Putamen (tissue), 1 donor: ENCODE measurements at regions not wholly inside any gene's neighbourhood (a gene's known extent, or its start where the extent isn't known, plus 50 kb on each side); places are given as distances from the start of the nearest gene placed in this dataset.
"Not testable (repeated sequence)": the region's sequence is repeated elsewhere in the genome, so short reads cannot be mapped to it uniquely, and the experiment has no call there.

Source experiments
- DNase-seq: peaks from one replicate; pipeline ENCODE4 v3.0.0-alpha.2; 2016; ENCODE audit warnings: low spot score

- no peak for DNase-seq
Observed at GRCh38 chr5:25570067-25570583, 925.3 kb upstream of the CDH10 start.

- DNase-seq, result no peak
Observed at GRCh38 chr5:25568989-25569625, 924.3 kb upstream of the CDH10 start.

GRCh38 chr5:25568294-25568693 is 923.5 kb upstream of the CDH10 start:
- DNase-seq, result no peak

GRCh38 chr5:25567881-25568280 is 923.1 kb upstream of the CDH10 start:
- no peak for DNase-seq

GRCh38 chr5:25562656-25563055 is 917.9 kb upstream of the CDH10 start:
- no peak for DNase-seq

- no peak for DNase-seq
Observed at GRCh38 chr5:25554077-25554476, 909.3 kb upstream of the CDH10 start.

GRCh38 chr5:25552871-25553481 is 908.2 kb upstream of the CDH10 start:
- no peak for DNase-seq

- no peak for DNase-seq
Observed at GRCh38 chr5:25550793-25551192, 906.0 kb upstream of the CDH10 start.

- no peak for DNase-seq
Observed at GRCh38 chr5:25544652-25545249, 900.0 kb upstream of the CDH10 start.

GRCh38 chr5:25540628-25541027 is 895.9 kb upstream of the CDH10 start:
- DNase-seq, result no peak

GRCh38 chr5:25539536-25539935 is 894.8 kb upstream of the CDH10 start:
- DNase-seq, result no peak

- not testable (repeated sequence) for DNase-seq
Observed at GRCh38 chr5:25536461-25536860, 891.7 kb upstream of the CDH10 start.

- DNase-seq, result no peak
Observed at GRCh38 chr5:25516141-25516540, 871.4 kb upstream of the CDH10 start.

- no peak for DNase-seq
Observed at GRCh38 chr5:25515525-25515924, 870.7 kb upstream of the CDH10 start.

- not testable (repeated sequence) for DNase-seq
Observed at GRCh38 chr5:25510692-25511091, 865.9 kb upstream of the CDH10 start.

GRCh38 chr5:25508011-25508410 is 863.2 kb upstream of the CDH10 start:
- not testable (repeated sequence) for DNase-seq

GRCh38 chr5:25500635-25501034 is 855.9 kb upstream of the CDH10 start:
- no peak for DNase-seq

GRCh38 chr5:25489834-25490538 is 845.2 kb upstream of the CDH10 start:
- no peak for DNase-seq

GRCh38 chr5:25488119-25488518 is 843.3 kb upstream of the CDH10 start:
- no peak for DNase-seq

GRCh38 chr5:25484391-25484790 is 839.6 kb upstream of the CDH10 start:
- no peak for DNase-seq

GRCh38 chr5:25481463-25481862 is 836.7 kb upstream of the CDH10 start:
- DNase-seq, result no peak

GRCh38 chr5:25459082-25459481 is 814.3 kb upstream of the CDH10 start:
- no peak for DNase-seq

- DNase-seq, result no peak
Observed at GRCh38 chr5:25458628-25459027, 813.9 kb upstream of the CDH10 start.
